ENCODE measurements at regions not wholly inside any gene's neighbourhood (a gene's known extent, or its start where the extent isn't known, plus 50 kb on each side); places are given as distances from the start of the nearest gene placed in this dataset.

- no peak for TF ChIP-seq POLR2A (IDR thresholded peaks at IDR 0.05)
- TF ChIP-seq CTCF (IDR thresholded peaks at IDR 0.05) = no peak
- no peak overlapping the region for H3K4me3 ChIP-seq (replicated peaks in 1 of 3)
- DNase-seq = no peak
- WGBS, 2 donors = 95 to 99% methylated on average over 3 of the region's 3 CpGs
- no peaks in the 10 kb centered on the region for H3K4me1 ChIP-seq
- no peaks in the 10 kb centered on the region for H3K27me3 ChIP-seq
- H3K36me3 ChIP-seq = no peaks in the 10 kb centered on the region
- intact Hi-C loops (cut with DNase I) = no loop called here
- no peak overlapping the region for H3K27ac ChIP-seq
- H3K9me3 ChIP-seq = no peaks in the 10 kb centered on the region
Observed at GRCh38 chr2:65804777-65805176, 372.4 kb upstream of the SPRED2 start.

GRCh38 chr2:65802298-65802942 is 370.0 kb upstream of the SPRED2 start:
- Histone ChIP-seq H3K4me1 (no peaks in the 10 kb centered on the region), H3K27ac (no peak overlapping the region), H3K36me3 (no peaks in the 10 kb centered on the region), H3K9me3 (no peaks in the 10 kb centered on the region), H3K27me3 (no peaks in the 10 kb centered on the region), H3K4me3 (replicated peaks in 1 of 3) (no peak overlapping the region)
- intact Hi-C loops (cut with DNase I) = no loop called here
- 64 to 71% methylated on average over 6 of the region's 6 CpGs for WGBS, 2 donors
- DNase-seq = no peak
- no peak for TF ChIP-seq POLR2A (IDR thresholded peaks at IDR 0.05)
- no peak for TF ChIP-seq CTCF (IDR thresholded peaks at IDR 0.05)

- no peak overlapping the region for H3K4me3 ChIP-seq (replicated peaks in 1 of 3)
- H3K27me3 ChIP-seq = no peaks in the 10 kb centered on the region
- H3K36me3 ChIP-seq = no peaks in the 10 kb centered on the region
- DNase-seq = peak in 1 of 2 donors; percentile 16
- H3K27ac ChIP-seq = no peak overlapping the region
- H3K9me3 ChIP-seq = no peaks in the 10 kb centered on the region
- intact Hi-C loops (cut with DNase I) = no loop called here
- TF ChIP-seq POLR2A (IDR thresholded peaks at IDR 0.05) (no peak), CTCF (IDR thresholded peaks at IDR 0.05) (no peak)
- no peaks in the 10 kb centered on the region for H3K4me1 ChIP-seq
- WGBS, 2 donors = 63 to 75% methylated on average over 1 of the region's 1 CpG
Observed at GRCh38 chr2:65800998-65801397, 368.6 kb upstream of the SPRED2 start.

GRCh38 chr2:65799141-65799854 is 366.9 kb upstream of the SPRED2 start:
- WGBS, 2 donors = 87 to 92% methylated on average over 5 of the region's 5 CpGs
- intact Hi-C loops (cut with DNase I) = no loop called here
- no peaks in the 10 kb centered on the region for H3K36me3 ChIP-seq

More at GRCh38 chr2:65799141-65799854, 366.9 kb upstream of the SPRED2 start:
- Histone ChIP-seq H3K27me3 (no peaks in the 10 kb centered on the region), H3K4me1 (no peaks in the 10 kb centered on the region), H3K9me3 (no peaks in the 10 kb centered on the region), H3K4me3 (replicated peaks in 1 of 3) (no peak overlapping the region), H3K27ac (no peak overlapping the region)
- no peak for TF ChIP-seq POLR2A (IDR thresholded peaks at IDR 0.05)
- no peak for TF ChIP-seq CTCF (IDR thresholded peaks at IDR 0.05)
- no peak for DNase-seq
